Glutamatergic neuron (in vitro differentiated cells): ENCODE measurements at regions not wholly inside any gene's neighbourhood (a gene's known extent, or its start where the extent isn't known, plus 50 kb on each side); places are given as distances from the start of the nearest gene placed in this dataset.
"Not testable (repeated sequence)": the region's sequence is repeated elsewhere in the genome, so short reads cannot be mapped to it uniquely, and the experiment has no call there.

Source experiments
- DNase-seq: peaks from one replicate; pipeline ENCODE4 v3.0.0; 2022
- H3K27ac Mint-ChIP-seq: one replicate; pipeline ENCODE4 v1.8.0; 2020; ENCODE audit warnings: mild to moderate bottlenecking, mixed read lengths, inconsistent platforms; ENCODE audit not compliant: unreplicated experiment
- H3K27me3 Mint-ChIP-seq: one replicate; pipeline ENCODE4 v1.8.0; 2020; ENCODE audit warnings: mild to moderate bottlenecking, moderate library complexity, mixed read lengths, inconsistent platforms; ENCODE audit not compliant: unreplicated experiment
- H3K36me3 Mint-ChIP-seq: one replicate; pipeline ENCODE4 v1.8.0; 2020; ENCODE audit warnings: mild to moderate bottlenecking, mixed read lengths, inconsistent platforms; ENCODE audit not compliant: unreplicated experiment
- H3K4me1 Mint-ChIP-seq: one replicate; pipeline ENCODE4 v1.8.0; 2020; ENCODE audit warnings: mild to moderate bottlenecking, low read depth, mixed read lengths, inconsistent platforms; ENCODE audit not compliant: unreplicated experiment
- H3K4me3 Mint-ChIP-seq: one replicate; pipeline ENCODE4 v1.8.0; 2020; ENCODE audit warnings: mild to moderate bottlenecking, mixed read lengths, inconsistent platforms; ENCODE audit not compliant: unreplicated experiment
- H3K9me3 Mint-ChIP-seq: one replicate; pipeline ENCODE4 v1.8.0; 2020; ENCODE audit warnings: mild to moderate bottlenecking, moderate library complexity, mixed read lengths, inconsistent platforms; ENCODE audit not compliant: unreplicated experiment
- TF ChIP-seq, protein P1 (sequence below): fragments of 200-600 bp; sonication (generic); IDR thresholded peaks from one replicate; pipeline ENCODE4 v1.5.0; 2021; ENCODE audit not compliant: partially characterized antibody, unreplicated experiment

DNA sequence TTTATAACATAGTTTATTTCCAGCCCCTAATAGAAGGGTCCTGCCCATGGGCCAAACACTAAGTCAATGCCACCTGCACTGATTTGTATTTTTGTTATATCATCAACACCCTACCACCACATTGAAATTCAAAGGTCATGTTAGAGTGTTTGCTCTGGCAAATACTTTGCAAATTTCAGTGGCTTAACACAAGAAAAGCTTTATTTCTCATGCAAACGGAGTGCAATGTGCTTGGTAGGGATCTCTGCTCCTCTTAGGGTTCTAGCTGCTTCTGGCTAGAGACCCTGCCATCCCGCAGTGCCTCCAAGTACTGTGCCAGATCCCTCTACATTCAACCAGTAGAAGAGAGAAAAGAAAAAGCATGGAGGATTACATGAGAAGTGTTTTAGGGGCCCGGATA lies 230.8 kb upstream of the TET2 start:
- TF ChIP-seq, protein P1, sequence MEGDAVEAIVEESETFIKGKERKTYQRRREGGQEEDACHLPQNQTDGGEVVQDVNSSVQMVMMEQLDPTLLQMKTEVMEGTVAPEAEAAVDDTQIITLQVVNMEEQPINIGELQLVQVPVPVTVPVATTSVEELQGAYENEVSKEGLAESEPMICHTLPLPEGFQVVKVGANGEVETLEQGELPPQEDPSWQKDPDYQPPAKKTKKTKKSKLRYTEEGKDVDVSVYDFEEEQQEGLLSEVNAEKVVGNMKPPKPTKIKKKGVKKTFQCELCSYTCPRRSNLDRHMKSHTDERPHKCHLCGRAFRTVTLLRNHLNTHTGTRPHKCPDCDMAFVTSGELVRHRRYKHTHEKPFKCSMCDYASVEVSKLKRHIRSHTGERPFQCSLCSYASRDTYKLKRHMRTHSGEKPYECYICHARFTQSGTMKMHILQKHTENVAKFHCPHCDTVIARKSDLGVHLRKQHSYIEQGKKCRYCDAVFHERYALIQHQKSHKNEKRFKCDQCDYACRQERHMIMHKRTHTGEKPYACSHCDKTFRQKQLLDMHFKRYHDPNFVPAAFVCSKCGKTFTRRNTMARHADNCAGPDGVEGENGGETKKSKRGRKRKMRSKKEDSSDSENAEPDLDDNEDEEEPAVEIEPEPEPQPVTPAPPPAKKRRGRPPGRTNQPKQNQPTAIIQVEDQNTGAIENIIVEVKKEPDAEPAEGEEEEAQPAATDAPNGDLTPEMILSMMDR, result no peak
- no peak overlapping the region for H3K27ac Mint-ChIP-seq
- H3K36me3 Mint-ChIP-seq, result peaks cover 6% of the 10 kb centered on the region
- H3K9me3 Mint-ChIP-seq, result no peaks in the 10 kb centered on the region
- peaks cover 8% of the 10 kb centered on the region for H3K27me3 Mint-ChIP-seq
- no peaks in the 10 kb centered on the region for H3K4me1 Mint-ChIP-seq
- no peak for DNase-seq
- no peak overlapping the region for H3K4me3 Mint-ChIP-seq

DNA sequence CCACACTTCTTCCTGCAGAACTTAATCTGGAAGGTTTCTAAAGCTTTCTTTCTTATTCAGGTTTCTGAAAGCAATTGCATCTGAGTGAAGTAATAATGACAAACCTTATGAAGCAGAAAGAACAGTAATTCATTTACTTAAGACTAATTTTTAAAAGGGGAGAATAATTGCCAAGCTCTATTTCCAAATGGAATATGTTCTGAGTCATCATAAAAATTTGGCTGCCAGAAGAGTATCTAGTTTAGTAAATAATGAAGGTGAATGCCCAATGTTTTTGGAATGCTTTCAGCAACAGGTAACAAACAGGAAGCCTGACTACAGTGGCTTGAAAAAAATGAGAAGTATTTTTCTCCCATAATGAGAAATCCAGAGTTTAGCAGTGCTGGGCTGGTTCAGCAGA lies 227.3 kb upstream of the TET2 start:
- H3K9me3 Mint-ChIP-seq, result no peaks in the 10 kb centered on the region
- no peak for DNase-seq
- H3K27me3 Mint-ChIP-seq, result peaks cover 5% of the 10 kb centered on the region
- TF ChIP-seq, protein P1, result no peak
- H3K4me3 Mint-ChIP-seq, result no peak overlapping the region
- no peaks in the 10 kb centered on the region for H3K4me1 Mint-ChIP-seq
- no peak overlapping the region for H3K27ac Mint-ChIP-seq
- H3K36me3 Mint-ChIP-seq, result no peaks in the 10 kb centered on the region

DNA sequence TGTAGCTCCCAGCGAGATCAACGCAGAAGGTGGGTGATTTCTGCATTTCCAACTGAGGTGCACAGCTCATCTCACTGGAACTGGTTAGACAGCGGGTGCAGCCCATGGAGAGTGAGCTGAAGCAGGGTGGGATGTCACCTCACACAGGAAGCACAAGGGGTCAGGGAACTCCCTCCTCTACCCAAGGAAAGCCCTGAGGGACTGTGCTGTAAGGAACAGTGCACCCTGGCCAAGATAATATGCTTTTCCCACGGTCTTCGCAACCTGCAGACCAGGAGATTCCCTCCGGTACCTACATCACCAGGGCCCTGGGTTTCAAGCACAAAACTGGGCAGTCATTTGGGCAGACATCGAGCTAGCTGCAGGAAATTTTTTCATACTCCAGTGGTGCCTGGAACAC lies 216.4 kb upstream of the TET2 start:
- Mint-ChIP-seq H3K4me3 (no peak overlapping the region), H3K36me3 (no peaks in the 10 kb centered on the region), H3K27me3 (peaks cover 2% of the 10 kb centered on the region), H3K27ac (no peak overlapping the region), H3K4me1 (no peaks in the 10 kb centered on the region), H3K9me3 (no peaks in the 10 kb centered on the region)
- TF ChIP-seq, protein P1, result no peak
- no peak for DNase-seq

- DNase-seq, result peak; percentile 17
- not testable (repeated sequence) for H3K9me3 Mint-ChIP-seq, H3K27me3 Mint-ChIP-seq, H3K4me3 Mint-ChIP-seq, H3K36me3 Mint-ChIP-seq, H3K27ac Mint-ChIP-seq, H3K4me1 Mint-ChIP-seq
These were observed 215.6 kb upstream of the TET2 start for GRCh38 chr4:104930745-104931736.

DNA sequence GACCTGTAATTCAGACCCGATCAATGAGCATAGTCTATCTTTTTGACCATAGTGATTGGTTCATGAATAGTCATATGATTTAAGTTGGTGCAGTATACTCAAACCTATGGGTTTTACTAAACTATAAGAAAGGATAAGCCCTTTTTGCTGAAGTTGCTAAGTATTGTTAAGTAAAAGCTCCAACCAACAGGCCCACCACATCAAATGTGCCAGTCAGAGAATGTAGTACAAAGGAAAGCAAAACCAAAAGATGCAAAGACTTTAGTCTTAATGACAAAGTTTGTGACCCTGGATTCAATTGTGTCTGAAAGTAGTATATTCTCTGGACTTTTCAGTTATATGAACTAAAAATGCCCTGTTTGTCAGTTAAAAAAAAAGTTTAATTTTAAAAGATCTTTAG lies 208.1 kb upstream of the TET2 start:
- Mint-ChIP-seq H3K27ac (no peak overlapping the region), H3K27me3 (no peaks in the 10 kb centered on the region), H3K36me3 (no peaks in the 10 kb centered on the region), H3K9me3 (peaks cover 2% of the 10 kb centered on the region), H3K4me1 (no peaks in the 10 kb centered on the region), H3K4me3 (no peak overlapping the region)
- TF ChIP-seq, protein P1, result no peak
- DNase-seq, result no peak
